Epithelial cell of proximal tubule (primary cell): ENCODE measurements at regions not wholly inside any gene's neighbourhood (a gene's known extent, or its start where the extent isn't known, plus 50 kb on each side); places are given as distances from the start of the nearest gene placed in this dataset.

ENCODE experiments used
- DNase-seq: peaks from one replicate; pipeline ENCODE4 v3.0.0-alpha.2; 2011; ENCODE audit warnings: low read depth
- H3K4me3 ChIP-seq: 2 replicates; pipeline ENCODE4 v1.5.1; 2011; ENCODE audit warnings: low read depth, mild to moderate bottlenecking, low read length
- CTCF ChIP-seq: conservative IDR thresholded peaks from 2 replicates; pipeline ENCODE4 v1.5.1; 2012; ENCODE audit warnings: low read depth, mild to moderate bottlenecking, low read length

- TF ChIP-seq CTCF = no peak
Measured at GRCh38 chr3:59444294-59444671, 394.5 kb upstream of the CFAP20DC start.

GRCh38 chr3:59443618-59444293, 393.9 kb upstream of the CFAP20DC start:
- no peak for DNase-seq
- H3K4me3 ChIP-seq = no peak overlapping the region
- no peak for TF ChIP-seq CTCF

More at GRCh38 chr3:59444294-59444671, 394.5 kb upstream of the CFAP20DC start:
- no peak overlapping the region for H3K4me3 ChIP-seq
- DNase-seq = no peak

GRCh38 chr3:59442046-59442445, 392.2 kb upstream of the CFAP20DC start:
- no peak overlapping the region for H3K4me3 ChIP-seq
- no peak for DNase-seq
- no peak for TF ChIP-seq CTCF

- DNase-seq = no peak
- TF ChIP-seq CTCF = peak; percentile 19
Measured at GRCh38 chr3:59440285-59441028, 390.6 kb upstream of the CFAP20DC start.

GRCh38 chr3:59438492-59438891, 388.7 kb upstream of the CFAP20DC start:
- no peak overlapping the region for H3K4me3 ChIP-seq
- DNase-seq = no peak
- no peak for TF ChIP-seq CTCF

More at GRCh38 chr3:59440285-59441028, 390.6 kb upstream of the CFAP20DC start:
- no peak overlapping the region for H3K4me3 ChIP-seq

GRCh38 chr3:59436164-59436958, 386.5 kb upstream of the CFAP20DC start:
- no peak for DNase-seq
- H3K4me3 ChIP-seq = no peak overlapping the region
- TF ChIP-seq CTCF = no peak
